LHCN-M2 (cell line): ENCODE measurements at regions not wholly inside any gene's neighbourhood (a gene's known extent, or its start where the extent isn't known, plus 50 kb on each side); places are given as distances from the start of the nearest gene placed in this dataset.

ENCODE experiments used
- DNase-seq: peaks from one replicate; pipeline ENCODE4 v3.0.0-alpha.2; 2012; ENCODE audit warnings: low read depth

GRCh38 chr2:190783513-190784263 lies 96.9 kb upstream of the GLS start:
- DNase-seq = no peak

GRCh38 chr2:190785334-190785733 lies 95.3 kb upstream of the GLS start:
- no peak for DNase-seq

- DNase-seq = no peak
Observed at GRCh38 chr2:190786404-190787166, 94.0 kb upstream of the GLS start.

DNA sequence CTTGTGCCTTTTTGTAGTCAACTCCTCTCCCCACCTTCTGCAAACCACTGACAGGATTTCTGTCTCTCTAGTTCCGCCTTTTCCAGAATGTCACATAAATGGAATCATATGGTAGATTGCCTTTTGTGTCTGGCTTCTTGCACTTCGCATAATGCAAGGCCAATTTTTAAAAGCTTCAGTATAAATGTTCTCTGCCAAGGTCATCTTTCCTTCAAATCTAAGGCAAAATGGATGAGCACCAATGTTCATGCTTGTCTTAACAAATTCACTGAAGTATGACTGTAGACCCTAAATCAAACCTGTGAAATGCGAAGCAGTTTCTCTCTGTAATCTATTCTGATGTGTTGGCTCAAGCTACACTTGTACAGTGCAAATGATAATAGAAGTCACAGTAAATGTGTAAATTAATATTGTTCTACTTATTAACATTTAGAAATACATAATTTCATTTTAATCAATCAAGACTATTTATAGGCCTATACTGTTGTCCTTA lies 92.8 kb upstream of the GLS start:
- no peak for DNase-seq

GRCh38 chr2:190789074-190790004 lies 91.3 kb upstream of the GLS start:
- no peak for DNase-seq

- peak; percentile 41 for DNase-seq
Observed at GRCh38 chr2:190791347-190791975, 89.2 kb upstream of the GLS start.

DNA sequence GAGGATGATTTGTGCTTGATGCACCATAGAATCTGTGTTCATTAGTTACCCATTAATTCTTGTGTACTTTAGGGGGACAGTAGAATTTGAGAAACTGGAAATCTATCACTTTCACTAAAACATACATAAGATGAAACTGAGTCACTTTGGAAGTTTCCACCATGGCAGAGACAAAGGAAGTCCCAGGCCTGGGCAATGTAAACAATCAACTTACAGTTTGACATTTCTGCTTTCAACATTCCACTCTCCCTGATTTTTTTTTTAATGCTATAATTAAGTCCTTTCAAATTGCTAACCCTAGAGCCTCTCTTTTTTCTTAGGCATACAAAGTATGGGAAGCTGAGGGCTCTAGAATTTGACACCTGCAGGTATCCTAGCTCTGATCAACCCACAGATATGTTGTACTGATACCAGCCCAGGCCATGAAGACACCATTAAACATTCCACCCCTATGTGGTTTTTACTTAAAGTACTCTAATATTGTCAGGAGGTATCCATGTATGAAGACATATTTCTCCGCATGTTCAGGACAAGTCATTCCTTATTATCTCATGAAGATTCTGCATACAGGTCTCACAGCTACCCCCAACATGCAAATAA lies 88.5 kb upstream of the GLS start:
- no peak for DNase-seq

DNA sequence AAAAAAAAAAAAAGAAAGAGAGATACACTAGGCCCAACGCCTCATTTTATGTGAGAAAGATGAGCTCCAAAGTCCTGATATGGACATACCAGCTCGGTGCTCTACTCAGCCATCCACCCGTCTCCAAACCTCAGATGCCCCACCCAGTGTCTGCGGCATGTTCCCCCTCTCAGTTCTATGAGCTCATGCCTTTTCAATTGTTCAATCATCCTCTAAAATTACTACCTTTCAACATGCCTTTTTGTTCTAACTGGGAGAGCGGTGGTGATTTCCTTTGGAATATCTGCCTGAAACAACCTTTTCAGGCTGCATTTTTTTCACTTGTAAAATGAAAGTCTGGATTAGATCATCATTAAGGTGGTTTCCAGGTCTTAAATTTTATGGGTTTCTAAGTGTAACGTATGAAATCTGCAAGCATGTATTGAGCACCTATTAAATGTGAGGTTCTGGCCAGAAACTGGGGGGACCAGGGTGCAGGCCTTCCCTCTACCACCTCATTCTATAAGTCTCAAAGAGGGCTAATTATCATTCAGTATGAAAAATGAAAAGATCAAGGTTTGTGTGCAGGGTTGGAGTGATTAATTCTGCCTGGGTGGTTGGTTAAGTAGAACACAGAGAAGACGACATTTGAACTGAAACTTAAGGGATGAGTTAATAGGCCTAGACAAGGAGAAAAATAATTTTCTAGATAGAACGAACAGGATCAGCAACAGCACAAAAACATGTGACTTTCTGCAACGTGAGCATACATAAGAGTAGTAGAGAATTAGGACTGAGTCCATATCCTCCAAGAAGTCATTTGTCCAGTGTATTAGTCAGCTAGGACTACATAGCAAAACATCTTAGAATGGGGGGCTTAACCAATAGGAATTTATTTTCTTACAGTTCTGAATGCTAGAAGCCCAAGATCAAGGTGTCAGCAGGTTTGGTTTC lies 87.4 kb upstream of the GLS start:
- no peak for DNase-seq

DNA sequence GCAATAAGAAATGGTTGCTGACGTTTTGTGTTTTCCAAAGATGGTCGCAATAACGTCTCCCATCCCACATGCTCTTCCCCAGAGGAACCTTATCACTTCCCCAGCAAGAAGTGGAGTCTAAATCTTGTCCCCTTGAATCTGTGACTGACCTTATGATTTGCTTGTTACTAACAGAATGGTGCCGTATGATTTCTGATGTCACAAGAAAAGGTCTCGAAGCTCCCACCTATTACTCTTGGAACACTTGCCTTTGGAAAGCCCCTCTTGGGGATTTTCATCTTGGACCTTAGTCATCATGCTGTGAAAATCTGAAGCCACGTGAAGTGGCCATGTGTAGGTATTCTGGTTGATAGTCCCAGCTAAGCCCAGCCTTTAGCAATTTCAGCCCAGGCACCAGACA lies 86.2 kb upstream of the GLS start:
- no peak for DNase-seq

- DNase-seq = no peak
Observed at GRCh38 chr2:190794790-190795189, 85.8 kb upstream of the GLS start.

GRCh38 chr2:190795686-190796085 lies 84.9 kb upstream of the GLS start:
- DNase-seq = no peak

DNA sequence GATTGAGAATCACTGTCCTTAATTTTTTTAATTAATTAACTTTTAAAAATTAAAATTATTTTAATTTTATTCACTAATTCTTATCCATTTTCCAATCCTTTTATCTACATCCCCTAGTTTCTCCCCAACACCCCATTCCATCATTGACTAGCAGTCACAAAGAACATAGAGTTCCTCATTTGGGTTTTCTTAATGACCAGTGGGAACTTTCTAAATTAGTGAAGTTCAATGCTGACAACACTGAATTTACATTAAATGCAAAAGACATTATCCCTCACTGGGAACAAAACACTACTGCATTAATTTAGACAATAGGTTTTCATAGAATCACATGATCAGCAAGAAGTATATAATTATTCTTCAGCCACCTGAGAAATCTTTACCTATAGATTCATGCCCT lies 80.6 kb upstream of the GLS start:
- no peak for DNase-seq

- DNase-seq = no peak
Observed at GRCh38 chr2:190800528-190800927, 80.1 kb upstream of the GLS start.

DNA sequence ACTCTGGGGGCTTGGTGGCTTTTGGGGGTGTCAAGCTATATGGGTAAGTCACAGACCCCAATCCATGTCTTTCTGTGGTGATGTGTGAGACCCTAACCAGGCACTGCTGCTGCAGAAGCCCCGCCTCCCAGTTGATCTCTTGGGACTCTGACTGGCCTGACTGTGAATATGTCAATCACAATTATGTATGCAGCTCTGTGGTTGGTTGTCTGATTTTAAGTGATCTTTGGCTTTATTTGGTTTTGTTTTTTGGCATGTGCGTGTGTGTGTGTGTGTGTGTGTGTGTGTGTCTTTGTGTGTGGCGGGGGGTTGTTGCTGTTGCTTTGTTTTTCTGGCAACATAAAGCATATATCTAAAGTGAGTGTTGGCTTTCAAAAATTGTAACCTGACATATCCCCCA lies 78.5 kb upstream of the GLS start:
- no peak for DNase-seq

DNA sequence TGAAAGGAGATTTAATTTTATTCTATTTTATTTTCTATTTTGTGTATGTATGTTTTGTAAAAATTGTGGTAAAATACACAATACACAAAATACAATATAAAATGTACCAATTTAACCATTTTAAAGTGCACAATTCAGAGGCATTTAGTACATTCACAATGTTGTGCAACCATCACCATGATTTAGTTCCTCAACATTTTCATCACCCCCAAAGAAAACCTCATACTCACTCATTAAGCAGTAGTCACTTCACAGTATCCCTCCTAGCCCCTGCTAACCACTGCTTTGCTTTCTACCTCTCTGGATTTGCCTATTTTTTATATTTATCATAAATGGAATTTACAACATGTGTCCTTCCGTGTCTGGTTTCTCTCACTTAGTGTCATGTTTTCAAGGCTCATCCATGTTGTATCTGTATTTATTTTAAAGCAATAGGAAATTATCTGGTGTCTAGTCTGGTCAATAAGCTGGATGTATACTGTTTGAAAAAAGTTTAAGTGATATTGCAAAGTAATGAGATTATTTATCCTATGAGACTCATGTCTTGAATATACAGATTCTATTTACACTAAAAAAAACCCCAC lies 77.9 kb upstream of the GLS start:
- no peak for DNase-seq

- peak; percentile 43 for DNase-seq
Observed at GRCh38 chr2:190804182-190804795, 76.3 kb upstream of the GLS start.

DNA sequence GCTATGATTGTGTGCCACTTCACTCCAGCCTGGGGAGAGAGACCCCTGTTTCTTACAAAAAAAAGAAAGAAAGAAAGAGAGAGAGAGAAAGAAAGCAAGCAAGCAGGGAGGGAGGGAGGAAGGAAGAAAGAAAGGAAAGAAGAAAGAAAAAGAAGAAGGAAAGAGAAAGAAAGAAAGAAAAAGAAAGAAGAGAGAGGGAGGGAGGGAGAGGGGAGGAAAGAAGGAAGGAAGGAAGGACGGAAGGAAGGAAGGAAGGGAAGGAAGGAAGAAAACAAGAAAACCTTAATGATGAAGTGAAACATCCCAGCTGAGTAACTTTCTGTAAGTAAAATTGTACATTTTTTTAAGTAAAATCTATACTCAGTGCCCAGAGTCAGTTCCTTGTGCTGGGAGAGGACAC lies 75.5 kb upstream of the GLS start:
- no peak for DNase-seq

DNA sequence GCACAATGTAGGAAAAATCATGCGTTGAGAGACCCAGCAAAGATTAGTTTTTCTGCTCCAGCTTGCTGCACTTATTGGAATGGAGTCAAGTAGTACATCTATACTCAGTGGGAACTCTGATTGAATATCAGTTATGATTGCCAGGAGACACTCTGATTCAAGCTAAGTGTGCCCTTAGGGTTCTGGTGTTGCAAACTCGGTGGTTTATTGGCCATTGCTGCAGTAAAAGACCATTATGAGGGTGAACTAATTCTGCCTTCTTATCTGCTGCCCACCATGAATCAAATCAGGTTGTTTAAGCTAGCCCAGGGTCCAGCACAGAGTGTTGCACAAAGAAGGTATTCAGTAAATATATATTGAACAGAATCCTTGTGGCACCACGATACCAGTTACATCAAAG lies 74.8 kb upstream of the GLS start:
- DNase-seq = no peak

GRCh38 chr2:190807886-190808285 lies 72.7 kb upstream of the GLS start:
- DNase-seq = no peak
